ENCODE measurements at regions not wholly inside any gene's neighbourhood (a gene's known extent, or its start where the extent isn't known, plus 50 kb on each side); places are given as distances from the start of the nearest gene placed in this dataset.

DNA sequence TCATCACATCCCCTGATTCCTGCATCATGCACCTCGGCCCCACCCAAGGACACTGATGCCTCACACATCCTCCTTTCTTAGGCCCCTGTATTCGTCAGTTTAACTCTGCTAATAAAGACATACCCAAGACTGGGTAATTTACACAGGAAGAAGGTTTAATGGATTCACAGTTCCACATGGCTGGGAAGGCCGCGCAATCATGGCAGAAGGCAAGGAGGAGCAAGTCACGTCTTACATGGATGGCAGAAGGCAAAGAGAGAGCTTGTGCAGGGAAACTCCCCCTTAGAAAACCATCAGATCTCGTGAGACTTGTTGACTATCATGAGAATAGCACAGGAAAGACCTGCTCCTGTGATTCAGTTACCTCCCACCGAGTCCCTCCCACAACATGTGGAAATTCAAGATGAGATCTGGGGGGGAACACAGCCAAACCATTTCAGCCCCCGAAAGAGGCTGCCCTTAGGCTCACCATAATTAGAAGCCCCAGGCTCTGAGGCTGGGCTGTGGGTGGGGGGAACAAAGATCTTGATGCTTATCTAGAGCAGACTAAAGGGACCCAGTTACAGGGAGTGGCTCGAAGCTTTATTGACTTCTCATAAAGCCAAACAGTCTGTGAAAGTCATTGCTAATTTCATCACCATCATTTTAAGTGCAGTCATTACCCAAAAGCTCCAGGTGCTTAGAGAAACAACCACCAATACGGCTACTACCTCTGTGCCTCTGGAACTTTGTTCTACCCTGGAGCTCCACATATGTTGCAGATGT, 181.5 kb downstream of the MATN1 start:
- intact Hi-C loops (cut with DNase I; ENCODE audit: low total_unique reads) (no loop called here), in situ Hi-C loops (cut with MboI; ENCODE audit: low sequenced_read_pairs in 4 of 4) (no loop called here)
- DNase-seq (no peak), ATAC-seq (no peak)
- Histone ChIP-seq H3K27me3 (no peaks in the 10 kb centered on the region), H3K4me3 (no peak overlapping the region), H3K9me3 (no peaks in the 10 kb centered on the region), H3K4me1 (no peaks in the 10 kb centered on the region), H3K36me3 (no peaks in the 10 kb centered on the region), H3K27ac (no peak overlapping the region)
- no peak for TF ChIP-seq POLR2A (IDR thresholded peaks at IDR 0.05)
- TF ChIP-seq, protein P1, sequence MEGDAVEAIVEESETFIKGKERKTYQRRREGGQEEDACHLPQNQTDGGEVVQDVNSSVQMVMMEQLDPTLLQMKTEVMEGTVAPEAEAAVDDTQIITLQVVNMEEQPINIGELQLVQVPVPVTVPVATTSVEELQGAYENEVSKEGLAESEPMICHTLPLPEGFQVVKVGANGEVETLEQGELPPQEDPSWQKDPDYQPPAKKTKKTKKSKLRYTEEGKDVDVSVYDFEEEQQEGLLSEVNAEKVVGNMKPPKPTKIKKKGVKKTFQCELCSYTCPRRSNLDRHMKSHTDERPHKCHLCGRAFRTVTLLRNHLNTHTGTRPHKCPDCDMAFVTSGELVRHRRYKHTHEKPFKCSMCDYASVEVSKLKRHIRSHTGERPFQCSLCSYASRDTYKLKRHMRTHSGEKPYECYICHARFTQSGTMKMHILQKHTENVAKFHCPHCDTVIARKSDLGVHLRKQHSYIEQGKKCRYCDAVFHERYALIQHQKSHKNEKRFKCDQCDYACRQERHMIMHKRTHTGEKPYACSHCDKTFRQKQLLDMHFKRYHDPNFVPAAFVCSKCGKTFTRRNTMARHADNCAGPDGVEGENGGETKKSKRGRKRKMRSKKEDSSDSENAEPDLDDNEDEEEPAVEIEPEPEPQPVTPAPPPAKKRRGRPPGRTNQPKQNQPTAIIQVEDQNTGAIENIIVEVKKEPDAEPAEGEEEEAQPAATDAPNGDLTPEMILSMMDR (IDR thresholded peaks at IDR 0.05 in 4 of 5, conservative IDR thresholded peaks at IDR 0.05 in 1 of 5) = no peak

DNA sequence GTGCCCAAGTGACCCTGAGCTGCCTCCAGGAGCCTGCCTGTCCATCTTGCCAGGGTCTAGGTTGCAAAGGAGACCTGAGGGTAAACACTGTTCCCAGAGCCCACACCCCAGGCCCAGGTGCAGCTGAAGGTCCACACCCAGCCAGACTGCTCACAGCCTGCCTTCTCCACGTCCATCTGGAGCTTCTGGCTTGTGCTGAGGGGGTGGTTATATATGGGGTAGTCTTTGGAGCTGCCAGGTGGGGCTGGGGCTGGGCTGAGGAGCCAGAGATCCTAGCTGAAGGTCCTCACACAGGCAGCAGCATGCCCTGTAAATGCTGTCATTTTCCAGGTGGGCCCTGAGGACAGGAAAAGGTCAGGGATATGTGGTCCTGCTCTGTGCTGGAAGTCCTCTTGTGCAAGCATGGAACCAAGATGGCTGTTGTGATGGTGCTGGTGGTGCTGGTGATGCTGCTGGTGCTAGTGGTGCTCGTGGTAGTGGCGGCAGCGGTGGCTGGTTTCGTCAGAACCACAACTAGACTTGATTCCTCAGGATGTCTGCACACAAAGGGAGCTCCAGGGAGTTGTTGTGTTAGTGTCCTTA, 182.7 kb downstream of the MATN1 start:
- Histone ChIP-seq H3K4me3 (no peak overlapping the region), H3K4me1 (no peaks in the 10 kb centered on the region), H3K36me3 (no peaks in the 10 kb centered on the region), H3K27me3 (no peaks in the 10 kb centered on the region), H3K9me3 (no peaks in the 10 kb centered on the region), H3K27ac (no peak overlapping the region)
- ATAC-seq = no peak
- in situ Hi-C loops (cut with MboI; ENCODE audit: low sequenced_read_pairs in 4 of 4) (no loop called here), intact Hi-C loops (cut with DNase I; ENCODE audit: low total_unique reads) (no loop called here)
- TF ChIP-seq, protein P1 (IDR thresholded peaks at IDR 0.05 in 4 of 5, conservative IDR thresholded peaks at IDR 0.05 in 1 of 5) = no peak
- TF ChIP-seq POLR2A (IDR thresholded peaks at IDR 0.05) = no peak
- DNase-seq = no peak

DNA sequence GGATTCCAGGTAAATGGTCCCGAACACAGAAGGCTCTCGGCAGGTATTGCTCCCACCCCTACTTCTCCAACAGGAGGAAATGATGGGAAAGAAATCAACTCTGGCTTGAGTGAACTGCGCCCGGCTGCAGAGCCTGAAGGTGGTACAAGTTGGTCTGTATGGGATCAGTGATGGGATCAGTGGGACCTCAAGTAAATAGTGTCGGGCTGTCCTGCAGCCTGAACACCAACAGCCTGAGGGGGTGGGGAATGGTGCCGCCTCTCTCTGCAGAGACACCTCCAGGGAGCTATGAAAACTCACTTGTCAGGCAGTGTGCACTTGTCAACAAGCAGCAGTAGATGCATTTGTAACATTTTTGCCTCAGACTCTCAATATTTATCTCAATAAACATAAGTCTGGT, 183.5 kb downstream of the MATN1 start:
- DNase-seq (no peak), ATAC-seq (no peak)
- no peaks in the 10 kb centered on the region for H3K27me3 ChIP-seq
- H3K4me1 ChIP-seq = no peaks in the 10 kb centered on the region
- no peak overlapping the region for H3K4me3 ChIP-seq
- no peak for TF ChIP-seq POLR2A (IDR thresholded peaks at IDR 0.05)
- TF ChIP-seq, protein P1 (IDR thresholded peaks at IDR 0.05 in 4 of 5, conservative IDR thresholded peaks at IDR 0.05 in 1 of 5) = no peak
- no peak overlapping the region for H3K27ac ChIP-seq
- no peaks in the 10 kb centered on the region for H3K9me3 ChIP-seq
- intact Hi-C loops (cut with DNase I; ENCODE audit: low total_unique reads) (no loop called here), in situ Hi-C loops (cut with MboI; ENCODE audit: low sequenced_read_pairs in 4 of 4) (no loop called here)
- H3K36me3 ChIP-seq = no peaks in the 10 kb centered on the region

DNA sequence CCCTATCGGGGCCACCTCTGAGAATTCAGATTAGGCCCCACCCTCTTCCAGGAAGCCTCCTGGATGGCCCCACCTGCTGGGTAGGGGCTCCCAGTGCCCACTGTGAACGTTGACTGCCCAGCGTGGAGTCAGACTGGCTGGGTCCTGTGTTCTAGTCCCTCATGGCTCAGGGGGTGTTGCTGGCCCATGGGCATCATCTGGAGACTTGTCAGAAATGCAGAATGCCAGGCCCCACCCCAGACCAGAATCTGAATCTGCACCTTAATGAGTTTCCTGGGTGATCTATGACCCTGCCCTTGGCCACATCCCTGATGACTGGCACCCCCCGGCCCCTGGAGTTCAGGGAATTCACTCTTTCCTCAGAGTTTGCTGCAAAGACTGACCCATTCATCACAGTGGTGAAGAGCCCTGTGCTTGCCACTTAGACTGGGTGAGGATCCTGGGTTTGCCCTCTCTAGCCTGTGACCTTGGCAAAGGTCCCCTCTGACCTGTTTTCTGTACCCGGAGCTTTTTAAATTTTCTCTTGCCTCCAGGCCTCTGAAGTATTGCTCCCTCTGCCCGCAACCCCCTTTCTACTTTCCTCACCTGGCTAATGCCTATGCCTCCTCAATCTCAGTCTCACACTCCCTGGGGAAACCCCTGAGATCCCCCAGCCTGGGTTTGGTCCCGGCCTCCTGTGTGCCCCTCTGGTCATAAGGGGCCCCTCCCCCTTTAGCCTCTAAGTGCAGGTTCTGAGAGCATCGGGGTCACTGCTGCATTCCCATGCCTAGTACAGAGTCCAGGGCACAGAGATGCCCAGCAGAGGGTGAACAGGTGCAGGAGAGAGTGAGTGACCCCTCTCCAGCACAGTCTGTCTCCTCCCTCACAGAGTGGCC, 184.2 kb downstream of the MATN1 start:
- no peak for ATAC-seq
- intact Hi-C loops (cut with DNase I; ENCODE audit: low total_unique reads) = no loop called here
- no peak for TF ChIP-seq POLR2A (IDR thresholded peaks at IDR 0.05)
- TF ChIP-seq, protein P1 (IDR thresholded peaks at IDR 0.05 in 4 of 5, conservative IDR thresholded peaks at IDR 0.05 in 1 of 5) = no peak
- DNase-seq = no peak
- Histone ChIP-seq H3K4me3 (no peak overlapping the region), H3K27me3 (no peaks in the 10 kb centered on the region), H3K27ac (no peak overlapping the region), H3K36me3 (no peaks in the 10 kb centered on the region), H3K4me1 (no peaks in the 10 kb centered on the region), H3K9me3 (no peaks in the 10 kb centered on the region)
- in situ Hi-C loops (cut with MboI; ENCODE audit: low sequenced_read_pairs in 4 of 4) = no loop called here

Measured in gastrocnemius medialis (tissue), 4 donors.